ENCODE measurements at regions not wholly inside any gene's neighbourhood (a gene's known extent, or its start where the extent isn't known, plus 50 kb on each side); places are given as distances from the start of the nearest gene placed in this dataset.

DNA sequence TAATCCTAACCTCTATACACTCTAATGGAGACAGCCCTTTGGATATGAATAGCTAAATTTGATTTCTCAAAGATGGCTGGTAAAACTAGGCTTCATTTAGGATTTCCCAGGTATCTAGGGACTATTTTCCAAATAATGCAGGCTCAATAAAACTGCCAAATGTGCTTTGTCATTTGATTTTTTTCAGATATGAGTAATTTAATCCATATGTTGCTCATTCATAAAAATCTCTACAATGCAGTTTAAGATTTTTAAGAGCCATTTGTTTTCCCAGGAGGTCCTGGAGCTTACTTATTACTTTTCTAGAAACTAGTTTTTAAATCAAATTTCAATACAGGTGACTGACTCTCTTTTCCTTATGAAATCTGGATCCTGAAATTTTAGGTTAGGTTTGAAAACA is 349.3 kb upstream of the SLC24A2 start:
- no peak for TF ChIP-seq MYC (IDR thresholded peaks at IDR 0.05; ENCODE audit: low read depth, low read length)
- TF ChIP-seq, protein P1, sequence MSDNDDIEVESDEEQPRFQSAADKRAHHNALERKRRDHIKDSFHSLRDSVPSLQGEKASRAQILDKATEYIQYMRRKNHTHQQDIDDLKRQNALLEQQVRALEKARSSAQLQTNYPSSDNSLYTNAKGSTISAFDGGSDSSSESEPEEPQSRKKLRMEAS (IDR thresholded peaks at IDR 0.05; ENCODE audit: low read depth, low read length): no peak
- no peak for TF ChIP-seq POLR2A (IDR thresholded peaks at IDR 0.05; ENCODE audit: extremely low read depth, insufficient read length)
- TF ChIP-seq, protein P2, sequence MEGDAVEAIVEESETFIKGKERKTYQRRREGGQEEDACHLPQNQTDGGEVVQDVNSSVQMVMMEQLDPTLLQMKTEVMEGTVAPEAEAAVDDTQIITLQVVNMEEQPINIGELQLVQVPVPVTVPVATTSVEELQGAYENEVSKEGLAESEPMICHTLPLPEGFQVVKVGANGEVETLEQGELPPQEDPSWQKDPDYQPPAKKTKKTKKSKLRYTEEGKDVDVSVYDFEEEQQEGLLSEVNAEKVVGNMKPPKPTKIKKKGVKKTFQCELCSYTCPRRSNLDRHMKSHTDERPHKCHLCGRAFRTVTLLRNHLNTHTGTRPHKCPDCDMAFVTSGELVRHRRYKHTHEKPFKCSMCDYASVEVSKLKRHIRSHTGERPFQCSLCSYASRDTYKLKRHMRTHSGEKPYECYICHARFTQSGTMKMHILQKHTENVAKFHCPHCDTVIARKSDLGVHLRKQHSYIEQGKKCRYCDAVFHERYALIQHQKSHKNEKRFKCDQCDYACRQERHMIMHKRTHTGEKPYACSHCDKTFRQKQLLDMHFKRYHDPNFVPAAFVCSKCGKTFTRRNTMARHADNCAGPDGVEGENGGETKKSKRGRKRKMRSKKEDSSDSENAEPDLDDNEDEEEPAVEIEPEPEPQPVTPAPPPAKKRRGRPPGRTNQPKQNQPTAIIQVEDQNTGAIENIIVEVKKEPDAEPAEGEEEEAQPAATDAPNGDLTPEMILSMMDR (IDR thresholded peaks at IDR 0.05; ENCODE audit: low read depth, low read length): no peak
- H3K4me3 ChIP-seq (ENCODE audit: low read depth, low read length): no peak overlapping the region
- DNase-seq (ENCODE audit: low read depth): no peak

DNA sequence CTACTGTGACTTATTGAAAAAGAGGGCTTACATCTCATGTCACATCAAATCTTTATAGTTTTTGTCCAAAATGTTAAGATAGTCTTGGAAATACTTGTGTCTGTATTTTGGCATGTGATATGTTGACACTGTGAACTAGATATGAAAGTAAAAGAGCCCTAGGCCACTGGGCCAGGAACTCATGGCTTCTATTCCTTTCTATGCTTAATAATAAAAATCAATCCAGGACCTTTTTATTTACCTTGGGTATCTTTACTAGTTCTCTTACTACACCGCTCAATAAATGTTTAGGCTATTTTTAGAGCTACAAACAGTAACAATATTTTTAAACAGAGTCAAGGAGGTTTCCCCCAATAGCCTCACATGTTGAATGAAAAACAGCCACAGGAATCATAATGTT is 348.6 kb upstream of the SLC24A2 start:
- TF ChIP-seq, protein P2 (IDR thresholded peaks at IDR 0.05; ENCODE audit: low read depth, low read length): no peak
- TF ChIP-seq, protein P1 (IDR thresholded peaks at IDR 0.05; ENCODE audit: low read depth, low read length): no peak
- TF ChIP-seq POLR2A (IDR thresholded peaks at IDR 0.05; ENCODE audit: extremely low read depth, insufficient read length) (no peak), MYC (IDR thresholded peaks at IDR 0.05; ENCODE audit: low read depth, low read length) (no peak)
- H3K4me3 ChIP-seq (ENCODE audit: low read depth, low read length): no peak overlapping the region
- DNase-seq (ENCODE audit: low read depth): no peak

DNA sequence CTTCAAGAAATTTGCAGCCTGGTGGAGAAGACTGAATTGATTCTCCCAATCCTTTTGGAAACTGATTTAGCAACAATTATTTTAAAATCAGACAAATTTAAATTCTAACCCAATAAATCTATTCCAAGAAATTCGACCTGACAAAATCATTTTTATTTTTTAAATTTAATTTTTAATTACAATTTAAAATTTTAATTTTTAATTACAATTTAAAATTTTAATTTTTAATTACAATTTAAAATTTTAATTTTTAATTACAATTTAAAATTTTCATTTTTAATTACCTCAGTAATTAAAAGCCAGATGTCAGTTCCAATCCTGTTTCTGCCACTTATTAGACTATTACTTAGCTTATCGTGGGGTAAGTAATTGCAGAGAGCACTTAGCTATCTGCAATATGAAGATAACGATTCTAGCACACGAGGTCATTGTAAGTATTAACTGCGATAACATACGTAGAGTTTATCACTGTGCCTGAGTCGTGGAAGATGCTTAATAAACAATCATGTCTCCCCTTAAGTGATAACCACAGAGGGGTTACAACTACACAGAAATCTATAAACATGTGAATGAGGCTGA is 346.4 kb upstream of the SLC24A2 start:
- no peak overlapping the region for H3K4me3 ChIP-seq (ENCODE audit: low read depth, low read length)
- TF ChIP-seq MYC (IDR thresholded peaks at IDR 0.05; ENCODE audit: low read depth, low read length): no peak
- TF ChIP-seq, protein P2 (IDR thresholded peaks at IDR 0.05; ENCODE audit: low read depth, low read length): no peak
- no peak for TF ChIP-seq POLR2A (IDR thresholded peaks at IDR 0.05; ENCODE audit: extremely low read depth, insufficient read length)
- TF ChIP-seq, protein P1 (IDR thresholded peaks at IDR 0.05; ENCODE audit: low read depth, low read length): no peak
- no peak for DNase-seq (ENCODE audit: low read depth)

DNA sequence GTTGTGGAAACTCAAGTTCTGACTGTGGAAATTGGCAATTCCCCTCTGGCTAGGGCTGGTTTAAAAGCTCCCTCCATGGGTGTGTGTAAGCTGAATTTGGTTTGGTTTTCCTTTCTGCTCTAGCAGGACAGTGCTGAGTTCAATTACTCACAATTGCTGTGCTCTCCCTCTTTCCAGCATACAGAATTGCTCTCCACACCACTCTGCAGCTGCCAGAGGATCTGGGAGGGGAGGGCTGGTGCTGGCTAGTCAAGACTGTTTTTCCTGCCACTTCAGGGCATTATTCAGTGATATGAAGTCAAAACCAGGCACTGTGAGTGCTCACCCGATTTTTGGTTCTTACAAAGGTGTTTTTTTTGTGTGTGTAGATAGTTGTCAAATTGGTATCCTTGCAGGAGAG is 336.9 kb upstream of the SLC24A2 start:
- H3K4me3 ChIP-seq (ENCODE audit: low read depth, low read length): no peak overlapping the region

DNA sequence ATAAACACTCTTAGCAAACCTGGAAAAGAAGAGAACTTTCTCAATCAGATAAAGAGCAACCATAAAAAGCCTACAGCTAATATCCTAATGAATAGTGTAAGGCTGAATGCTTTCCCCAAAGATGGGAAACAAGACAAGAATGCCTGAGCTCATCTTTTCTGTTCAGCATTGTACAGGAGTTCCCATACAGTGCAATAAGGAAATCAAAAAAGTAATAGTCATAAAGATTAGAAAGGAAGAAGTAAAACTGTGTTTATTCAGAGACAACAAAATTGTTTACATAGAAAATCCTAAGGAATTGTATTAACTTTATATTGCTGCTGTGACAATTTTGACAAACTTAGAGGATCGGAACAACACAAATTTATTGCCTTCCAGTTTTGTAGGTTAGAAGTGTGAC is 330.7 kb upstream of the SLC24A2 start:
- TF ChIP-seq, protein P1 (IDR thresholded peaks at IDR 0.05; ENCODE audit: low read depth, low read length): no peak
- TF ChIP-seq POLR2A (IDR thresholded peaks at IDR 0.05; ENCODE audit: extremely low read depth, insufficient read length) (no peak), MYC (IDR thresholded peaks at IDR 0.05; ENCODE audit: low read depth, low read length) (no peak)
- TF ChIP-seq, protein P2 (IDR thresholded peaks at IDR 0.05; ENCODE audit: low read depth, low read length): no peak
- DNase-seq (ENCODE audit: low read depth): no peak
- H3K4me3 ChIP-seq (ENCODE audit: low read depth, low read length): no peak overlapping the region

More for the DNA sequence above, 336.9 kb upstream of the SLC24A2 start:
- no peak for TF ChIP-seq POLR2A (IDR thresholded peaks at IDR 0.05; ENCODE audit: extremely low read depth, insufficient read length)
- no peak for TF ChIP-seq MYC (IDR thresholded peaks at IDR 0.05; ENCODE audit: low read depth, low read length)
- TF ChIP-seq, protein P1 (IDR thresholded peaks at IDR 0.05; ENCODE audit: low read depth, low read length): no peak
- TF ChIP-seq, protein P2 (IDR thresholded peaks at IDR 0.05; ENCODE audit: low read depth, low read length): no peak
- no peak for DNase-seq (ENCODE audit: low read depth)
